Loucy (cell line): ENCODE measurements at regions not wholly inside any gene's neighbourhood (a gene's known extent, or its start where the extent isn't known, plus 50 kb on each side); places are given as distances from the start of the nearest gene placed in this dataset.

Experiments used
- CTCF ChIP-seq: fragments of 200-600 bp; sonication (generic); conservative IDR thresholded peaks from 2 replicates; pipeline ENCODE4 v1.5.1; 2014; ENCODE audit warnings: mild to moderate bottlenecking, antibody characterized with exemption, low read length
- EZH2phosphoT487 ChIP-seq: fragments of 200-600 bp; IDR thresholded peaks from 2 replicates; pipeline ENCODE4 v1.6.1; 2018; ENCODE audit warnings: antibody characterized with exemption, mild to moderate bottlenecking, moderate library complexity, borderline replicate concordance

- no peak for TF ChIP-seq CTCF
- TF ChIP-seq EZH2phosphoT487, result no peak
These were observed 59.9 kb downstream of the TNP1 start for GRCh38 chr2:216799873-216800431.
